ENCODE measurements at regions not wholly inside any gene's neighbourhood (a gene's known extent, or its start where the extent isn't known, plus 50 kb on each side); places are given as distances from the start of the nearest gene placed in this dataset.

DNA sequence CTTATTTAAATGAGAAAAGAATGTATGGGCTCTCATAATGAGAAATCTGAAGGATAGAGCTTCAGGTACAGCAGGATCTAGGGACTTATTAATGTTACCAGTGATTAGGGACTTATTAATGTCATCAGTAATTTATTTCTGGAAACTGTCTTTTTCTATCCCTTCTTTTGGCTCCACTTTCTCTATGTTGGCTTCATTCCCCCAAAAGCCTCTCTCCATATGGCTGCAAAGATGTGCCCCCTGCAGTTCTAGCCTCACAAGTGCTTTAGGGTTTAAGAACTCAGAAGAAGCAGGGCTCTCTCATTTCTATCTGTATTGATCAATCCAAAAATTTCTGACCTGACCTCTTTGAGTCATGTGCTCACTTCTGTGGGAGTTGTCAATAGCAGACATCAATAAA lies 480.9 kb downstream of the TXNL1 start:
- TF ChIP-seq POU6F1 (CRISPR knock-in tag; IDR thresholded peaks at IDR 0.05; ENCODE audit: borderline replicate concordance, low read depth): no peak
- TF ChIP-seq RARB (CRISPR knock-in tag; IDR thresholded peaks at IDR 0.05): no peak
- TF ChIP-seq TCF4 (CRISPR knock-in tag; IDR thresholded peaks at IDR 0.05; ENCODE audit: borderline replicate concordance): no peak
- TF ChIP-seq BACH2 (CRISPR knock-in tag; IDR thresholded peaks at IDR 0.05; ENCODE audit: borderline replicate concordance): no peak
- TF ChIP-seq, protein P1, sequence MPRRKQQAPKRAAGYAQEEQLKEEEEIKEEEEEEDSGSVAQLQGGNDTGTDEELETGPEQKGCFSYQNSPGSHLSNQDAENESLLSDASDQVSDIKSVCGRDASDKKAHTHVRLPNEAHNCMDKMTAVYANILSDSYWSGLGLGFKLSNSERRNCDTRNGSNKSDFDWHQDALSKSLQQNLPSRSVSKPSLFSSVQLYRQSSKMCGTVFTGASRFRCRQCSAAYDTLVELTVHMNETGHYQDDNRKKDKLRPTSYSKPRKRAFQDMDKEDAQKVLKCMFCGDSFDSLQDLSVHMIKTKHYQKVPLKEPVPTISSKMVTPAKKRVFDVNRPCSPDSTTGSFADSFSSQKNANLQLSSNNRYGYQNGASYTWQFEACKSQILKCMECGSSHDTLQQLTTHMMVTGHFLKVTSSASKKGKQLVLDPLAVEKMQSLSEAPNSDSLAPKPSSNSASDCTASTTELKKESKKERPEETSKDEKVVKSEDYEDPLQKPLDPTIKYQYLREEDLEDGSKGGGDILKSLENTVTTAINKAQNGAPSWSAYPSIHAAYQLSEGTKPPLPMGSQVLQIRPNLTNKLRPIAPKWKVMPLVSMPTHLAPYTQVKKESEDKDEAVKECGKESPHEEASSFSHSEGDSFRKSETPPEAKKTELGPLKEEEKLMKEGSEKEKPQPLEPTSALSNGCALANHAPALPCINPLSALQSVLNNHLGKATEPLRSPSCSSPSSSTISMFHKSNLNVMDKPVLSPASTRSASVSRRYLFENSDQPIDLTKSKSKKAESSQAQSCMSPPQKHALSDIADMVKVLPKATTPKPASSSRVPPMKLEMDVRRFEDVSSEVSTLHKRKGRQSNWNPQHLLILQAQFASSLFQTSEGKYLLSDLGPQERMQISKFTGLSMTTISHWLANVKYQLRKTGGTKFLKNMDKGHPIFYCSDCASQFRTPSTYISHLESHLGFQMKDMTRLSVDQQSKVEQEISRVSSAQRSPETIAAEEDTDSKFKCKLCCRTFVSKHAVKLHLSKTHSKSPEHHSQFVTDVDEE (CRISPR knock-in tag; IDR thresholded peaks at IDR 0.05): no peak
- TF ChIP-seq ZFP30 (CRISPR knock-in tag; IDR thresholded peaks at IDR 0.05): no peak
- no peak for TF ChIP-seq ESRRG (CRISPR knock-in tag; IDR thresholded peaks at IDR 0.05)
- no peak for TF ChIP-seq PATZ1 (CRISPR knock-in tag; IDR thresholded peaks at IDR 0.05; ENCODE audit: borderline replicate concordance)
- TF ChIP-seq, protein P2, sequence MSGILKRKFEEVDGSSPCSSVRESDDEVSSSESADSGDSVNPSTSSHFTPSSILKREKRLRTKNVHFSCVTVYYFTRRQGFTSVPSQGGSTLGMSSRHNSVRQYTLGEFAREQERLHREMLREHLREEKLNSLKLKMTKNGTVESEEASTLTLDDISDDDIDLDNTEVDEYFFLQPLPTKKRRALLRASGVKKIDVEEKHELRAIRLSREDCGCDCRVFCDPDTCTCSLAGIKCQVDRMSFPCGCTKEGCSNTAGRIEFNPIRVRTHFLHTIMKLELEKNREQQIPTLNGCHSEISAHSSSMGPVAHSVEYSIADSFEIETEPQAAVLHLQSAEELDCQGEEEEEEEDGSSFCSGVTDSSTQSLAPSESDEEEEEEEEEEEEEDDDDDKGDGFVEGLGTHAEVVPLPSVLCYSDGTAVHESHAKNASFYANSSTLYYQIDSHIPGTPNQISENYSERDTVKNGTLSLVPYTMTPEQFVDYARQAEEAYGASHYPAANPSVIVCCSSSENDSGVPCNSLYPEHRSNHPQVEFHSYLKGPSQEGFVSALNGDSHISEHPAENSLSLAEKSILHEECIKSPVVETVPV (CRISPR knock-in tag; IDR thresholded peaks at IDR 0.05): no peak
- TF ChIP-seq ARNTL (CRISPR knock-in tag; IDR thresholded peaks at IDR 0.05; ENCODE audit: borderline replicate concordance, low read depth): no peak
- TF ChIP-seq SNAI2 (CRISPR knock-in tag; IDR thresholded peaks at IDR 0.05): no peak
- TF ChIP-seq GLIS3 (CRISPR knock-in tag; IDR thresholded peaks at IDR 0.05): no peak
- no peak for TF ChIP-seq ISL1 (CRISPR knock-in tag; IDR thresholded peaks at IDR 0.05)
- TF ChIP-seq TOX (CRISPR knock-in tag; IDR thresholded peaks at IDR 0.05; ENCODE audit: borderline replicate concordance): no peak
- no peak for TF ChIP-seq CSDC2 (CRISPR knock-in tag; IDR thresholded peaks at IDR 0.05)
- no peak for TF ChIP-seq ZFP3 (CRISPR knock-in tag; IDR thresholded peaks at IDR 0.05)
- TF ChIP-seq ZNF565 (CRISPR knock-in tag; conservative IDR thresholded peaks at IDR 0.05; ENCODE audit: low read depth): no peak
- TF ChIP-seq CREB5 (CRISPR knock-in tag; IDR thresholded peaks at IDR 0.05; ENCODE audit: low read depth): no peak
- ATAC-seq: no peak

- TF ChIP-seq OSR1 (CRISPR knock-in tag; IDR thresholded peaks at IDR 0.05): no peak
- TF ChIP-seq ISL1 (CRISPR knock-in tag; IDR thresholded peaks at IDR 0.05): no peak
- TF ChIP-seq ESRRG (CRISPR knock-in tag; IDR thresholded peaks at IDR 0.05): no peak
- no peak for ATAC-seq
These were observed 485.7 kb downstream of the TXNL1 start for GRCh38 chr18:56152551-56153310.

GRCh38 chr18:56148373-56148772 lies 490.0 kb downstream of the TXNL1 start:
- TF ChIP-seq PPARA (CRISPR knock-in tag; IDR thresholded peaks at IDR 0.05; ENCODE audit: borderline replicate concordance): no peak
- no peak for TF ChIP-seq ARNTL (CRISPR knock-in tag; IDR thresholded peaks at IDR 0.05; ENCODE audit: borderline replicate concordance, low read depth)
- TF ChIP-seq RARB (CRISPR knock-in tag; IDR thresholded peaks at IDR 0.05): no peak
- TF ChIP-seq OSR1 (CRISPR knock-in tag; IDR thresholded peaks at IDR 0.05): no peak
- TF ChIP-seq ZNF565 (CRISPR knock-in tag; conservative IDR thresholded peaks at IDR 0.05; ENCODE audit: low read depth): no peak
- TF ChIP-seq ISL1 (CRISPR knock-in tag; IDR thresholded peaks at IDR 0.05): no peak
- no peak for TF ChIP-seq ZFP3 (CRISPR knock-in tag; IDR thresholded peaks at IDR 0.05)
- TF ChIP-seq, protein P2 (CRISPR knock-in tag; IDR thresholded peaks at IDR 0.05): no peak
- no peak for TF ChIP-seq ZFP30 (CRISPR knock-in tag; IDR thresholded peaks at IDR 0.05)
- TF ChIP-seq CREB5 (CRISPR knock-in tag; IDR thresholded peaks at IDR 0.05; ENCODE audit: low read depth): no peak
- TF ChIP-seq BACH2 (CRISPR knock-in tag; IDR thresholded peaks at IDR 0.05; ENCODE audit: borderline replicate concordance): no peak
- ATAC-seq: no peak

All from SK-N-SH treated with all-trans-retinoic acid at 6 μM for 48 hours (cell line).